WI38 (cell line): ENCODE measurements at regions not wholly inside any gene's neighbourhood (a gene's known extent, or its start where the extent isn't known, plus 50 kb on each side); places are given as distances from the start of the nearest gene placed in this dataset.

Experiments
- H3K4me3 ChIP-seq: 2 replicates; pipeline ENCODE4 v1.5.1; 2011; ENCODE audit warnings: low read depth, mild to moderate bottlenecking, control low read depth, low read length
- CTCF ChIP-seq: IDR thresholded peaks from 2 replicates; pipeline ENCODE4 v1.5.1; 2012; ENCODE audit warnings: low read depth, mild to moderate bottlenecking, control low read depth, low read length

- no peak overlapping the region for H3K4me3 ChIP-seq
- TF ChIP-seq CTCF: no peak
Observed at GRCh38 chr1:5423109-5423508, 569.1 kb downstream of the NPHP4 start.

GRCh38 chr1:5419501-5419900 is 572.7 kb downstream of the NPHP4 start:
- no peak overlapping the region for H3K4me3 ChIP-seq
- no peak for TF ChIP-seq CTCF

- H3K4me3 ChIP-seq: no peak overlapping the region
- TF ChIP-seq CTCF: no peak
Observed at GRCh38 chr1:5416518-5416917, 575.7 kb downstream of the NPHP4 start.

GRCh38 chr1:5415606-5416005 is 576.6 kb downstream of the NPHP4 start:
- no peak for TF ChIP-seq CTCF
- no peak overlapping the region for H3K4me3 ChIP-seq

GRCh38 chr1:5410652-5411051 is 581.6 kb downstream of the NPHP4 start:
- H3K4me3 ChIP-seq: no peak overlapping the region
- no peak for TF ChIP-seq CTCF

- TF ChIP-seq CTCF: no peak
- H3K4me3 ChIP-seq: no peak overlapping the region
Observed at GRCh38 chr1:5408401-5408800, 583.8 kb downstream of the NPHP4 start.

GRCh38 chr1:5405263-5405662 is 587.0 kb downstream of the NPHP4 start:
- TF ChIP-seq CTCF: no peak
- no peak overlapping the region for H3K4me3 ChIP-seq
